NB4 (cell line): ENCODE measurements at regions not wholly inside any gene's neighbourhood (a gene's known extent, or its start where the extent isn't known, plus 50 kb on each side); places are given as distances from the start of the nearest gene placed in this dataset.

ENCODE experiments used
- CTCF ChIP-seq: IDR thresholded peaks from one replicate; pipeline ENCODE4 v1.5.1; 2012; ENCODE audit warnings: low read depth, low read length
- MYC ChIP-seq: IDR thresholded peaks from 2 replicates; pipeline ENCODE4 v1.6.1; 2011; ENCODE audit warnings: low read depth, low read length
- POLR2A ChIP-seq: IDR thresholded peaks from 2 replicates; pipeline ENCODE4 v1.6.1; 2011; ENCODE audit warnings: mild to moderate bottlenecking; ENCODE audit not compliant: insufficient read length; ENCODE audit errors: extremely low read depth

- TF ChIP-seq CTCF = no peak
- TF ChIP-seq POLR2A = no peak
- no peak for TF ChIP-seq MYC
Observed at GRCh38 chr5:126129431-126129830, 293.8 kb upstream of the GRAMD2B start.
